Amniotic stem cell (primary cell): ENCODE measurements at regions not wholly inside any gene's neighbourhood (a gene's known extent, or its start where the extent isn't known, plus 50 kb on each side); places are given as distances from the start of the nearest gene placed in this dataset.
"Not testable (repeated sequence)": the region's sequence is repeated elsewhere in the genome, so short reads cannot be mapped to it uniquely, and the experiment has no call there.

ENCODE experiments used
- DNase-seq: peaks from one replicate; lab custom pipeline; 2025; lab: John Stamatoyannopoulos, UW

GRCh38 chr10:124242791-124243190 lies 149.4 kb upstream of the CHST15 start:
- DNase-seq, result no peak

- DNase-seq, result no peak
These were observed 149.0 kb upstream of the CHST15 start for GRCh38 chr10:124242365-124242764.

DNA sequence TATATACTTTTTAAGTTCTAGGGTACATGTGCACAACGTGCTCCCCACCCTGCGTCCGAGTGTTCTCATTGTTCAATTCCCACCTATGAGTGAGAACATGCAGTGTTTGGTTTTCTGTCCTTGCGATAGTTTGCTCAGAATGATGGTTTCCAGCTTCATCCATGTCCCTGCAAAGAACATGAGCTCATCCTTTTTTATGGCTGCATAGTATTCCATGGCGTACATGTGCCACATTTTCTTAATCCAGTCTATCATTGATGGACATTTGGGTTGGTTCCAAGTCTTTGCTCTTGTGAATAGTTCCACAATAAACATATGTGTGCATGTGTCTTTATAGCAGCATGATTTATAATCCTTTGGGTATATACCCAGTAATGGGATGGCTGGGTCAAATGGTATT lies 148.1 kb upstream of the CHST15 start:
- DNase-seq, result not testable (repeated sequence)

GRCh38 chr10:124240839-124241291 lies 147.5 kb upstream of the CHST15 start:
- DNase-seq, result no peak

DNA sequence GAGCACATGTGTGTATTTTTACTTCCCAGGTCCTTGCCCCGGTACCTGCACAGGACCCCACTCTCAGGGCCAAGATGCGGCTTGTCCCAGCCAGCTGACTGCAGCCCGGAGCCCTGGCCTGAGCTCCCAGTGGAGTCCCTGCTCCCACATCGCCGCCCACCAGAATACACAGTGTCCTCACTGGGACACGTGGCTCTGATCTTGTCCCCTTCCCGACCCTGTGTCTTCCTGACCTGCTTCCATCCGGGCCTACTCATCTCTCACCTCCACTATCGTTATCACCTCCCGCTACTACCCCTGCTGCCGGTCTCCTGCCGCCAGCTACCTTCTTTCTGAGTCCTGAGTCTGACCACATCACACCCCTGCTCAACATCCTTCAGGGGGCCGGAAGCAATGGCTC lies 146.3 kb upstream of the CHST15 start:
- DNase-seq, result no peak

GRCh38 chr10:124239134-124239533 lies 145.7 kb upstream of the CHST15 start:
- no peak for DNase-seq

DNA sequence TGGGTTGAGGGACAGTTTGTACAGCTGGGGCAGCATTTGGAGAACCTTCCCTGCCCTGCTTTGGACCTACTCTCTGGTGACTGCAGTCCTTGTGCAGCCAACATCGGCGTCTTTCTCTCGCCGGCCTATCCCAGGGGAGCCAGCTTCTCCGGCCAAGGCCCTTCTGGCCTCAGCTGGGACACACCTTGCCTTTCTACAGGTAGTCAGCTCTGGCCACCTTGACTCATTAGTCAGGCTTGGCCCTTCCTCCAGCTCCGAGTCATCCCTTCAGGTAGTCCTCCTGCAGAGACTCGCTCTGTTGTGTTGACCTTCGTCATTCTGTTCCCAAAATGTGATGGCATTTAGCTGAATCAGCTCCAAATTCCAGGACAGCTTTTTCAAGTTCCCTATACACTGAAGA lies 145.0 kb upstream of the CHST15 start:
- DNase-seq, result no peak

GRCh38 chr10:124237282-124237961 lies 144.0 kb upstream of the CHST15 start:
- no peak for DNase-seq

DNA sequence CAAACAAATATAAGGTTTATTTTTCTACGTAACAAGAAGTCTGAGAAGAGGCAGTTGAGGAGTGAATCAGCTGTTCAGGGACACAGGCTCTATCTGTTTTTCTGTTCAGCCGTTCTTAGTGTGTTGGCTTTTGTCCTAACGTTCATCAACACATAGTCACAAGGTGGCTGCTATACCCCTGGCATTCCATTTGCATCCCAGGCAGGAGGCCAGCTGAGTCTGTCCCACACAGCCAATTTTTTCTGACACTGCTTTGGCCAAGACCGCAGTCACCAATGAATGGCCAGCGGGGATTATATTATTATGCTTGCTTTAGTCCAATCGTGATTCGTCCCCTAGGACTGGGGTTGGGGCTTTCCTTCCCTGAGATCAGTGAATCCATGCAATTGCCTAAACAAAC lies 143.4 kb upstream of the CHST15 start:
- no peak for DNase-seq

DNA sequence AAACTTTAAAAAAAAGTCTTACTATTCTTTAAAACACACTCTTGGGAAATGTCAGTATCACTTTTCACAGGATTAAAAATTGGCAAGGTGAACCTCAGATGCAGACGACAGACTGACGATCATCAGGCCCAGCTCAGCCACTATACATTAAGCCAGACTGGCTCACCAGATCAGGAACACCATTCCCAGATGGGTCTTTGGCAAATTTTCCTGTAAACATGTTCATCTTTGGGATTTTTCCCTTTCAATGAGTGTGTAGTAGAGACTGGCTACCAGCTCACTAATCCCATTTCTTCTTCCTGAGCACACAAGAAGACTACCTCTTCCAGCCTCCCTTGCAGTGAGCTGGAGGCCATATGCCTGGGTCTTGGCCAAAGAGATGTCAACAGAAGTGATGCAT lies 142.7 kb upstream of the CHST15 start:
- no peak for DNase-seq

DNA sequence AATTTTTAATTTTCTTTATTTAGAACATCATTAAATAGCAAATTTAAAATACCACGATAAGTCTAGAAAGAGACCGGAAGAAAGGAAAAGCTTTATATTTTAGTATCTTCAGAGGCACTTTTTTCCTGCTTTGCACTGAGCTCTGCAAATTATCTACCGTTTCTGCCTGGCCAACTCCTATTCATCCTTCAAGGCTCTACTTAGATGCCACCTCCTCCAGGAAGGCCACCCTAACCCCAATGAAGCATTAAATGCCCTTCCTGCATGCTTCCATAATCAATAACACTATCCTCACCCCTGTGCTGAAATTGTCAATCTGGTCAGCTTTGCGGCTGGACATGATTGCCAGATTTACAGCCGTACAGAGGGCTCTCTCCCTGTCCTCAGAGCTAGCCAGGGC lies 141.8 kb upstream of the CHST15 start:
- no peak for DNase-seq

- no peak for DNase-seq
These were observed 140.2 kb upstream of the CHST15 start for GRCh38 chr10:124233546-124234138.

GRCh38 chr10:124232686-124233545 lies 139.5 kb upstream of the CHST15 start:
- no peak for DNase-seq

DNA sequence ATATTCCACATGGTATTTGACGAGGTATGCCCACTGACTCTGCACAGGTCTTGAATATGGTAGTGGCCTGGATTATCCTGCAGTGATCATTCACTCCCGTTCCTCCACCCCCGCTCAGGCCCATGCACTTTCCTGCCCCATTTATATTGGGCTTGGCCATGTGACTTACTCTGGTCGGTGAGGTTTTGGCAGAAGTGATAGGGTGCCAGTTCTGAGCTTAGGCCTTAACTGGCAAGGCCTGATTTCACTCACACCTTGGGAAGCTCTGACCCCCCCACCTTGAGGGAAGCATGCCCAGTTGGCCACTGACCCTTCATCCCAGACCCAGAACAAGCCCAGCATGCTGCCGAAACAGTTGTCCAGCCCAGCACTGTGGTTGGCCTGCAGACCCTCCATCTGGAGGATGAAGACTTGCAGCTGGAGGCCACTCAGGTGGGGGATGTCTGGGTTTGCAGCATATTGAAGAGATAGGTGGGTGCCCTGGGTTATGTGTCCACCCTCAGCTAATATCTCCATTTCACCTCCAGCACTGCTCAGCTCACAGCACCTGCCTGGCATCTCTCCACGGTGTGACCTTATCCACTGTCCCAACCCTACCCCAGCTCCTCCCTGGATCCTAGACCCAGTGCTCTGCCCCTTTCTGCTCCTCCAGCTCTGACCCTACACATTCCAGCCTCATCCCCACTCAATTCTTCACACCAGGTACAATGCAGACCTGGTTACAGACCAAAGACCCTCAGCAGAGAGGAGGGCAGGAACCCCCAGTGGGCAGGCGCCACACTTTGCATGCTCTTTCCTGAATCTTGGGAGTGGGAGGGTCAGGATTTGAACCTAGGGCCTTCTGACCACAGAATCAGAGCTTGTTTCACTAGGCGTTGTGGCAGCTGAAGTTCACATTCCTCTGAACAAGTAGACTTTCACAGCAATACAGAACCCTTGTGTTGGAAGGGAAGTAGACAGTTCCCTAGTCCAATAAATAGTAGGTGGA lies 138.1 kb upstream of the CHST15 start:
- no peak for DNase-seq

DNA sequence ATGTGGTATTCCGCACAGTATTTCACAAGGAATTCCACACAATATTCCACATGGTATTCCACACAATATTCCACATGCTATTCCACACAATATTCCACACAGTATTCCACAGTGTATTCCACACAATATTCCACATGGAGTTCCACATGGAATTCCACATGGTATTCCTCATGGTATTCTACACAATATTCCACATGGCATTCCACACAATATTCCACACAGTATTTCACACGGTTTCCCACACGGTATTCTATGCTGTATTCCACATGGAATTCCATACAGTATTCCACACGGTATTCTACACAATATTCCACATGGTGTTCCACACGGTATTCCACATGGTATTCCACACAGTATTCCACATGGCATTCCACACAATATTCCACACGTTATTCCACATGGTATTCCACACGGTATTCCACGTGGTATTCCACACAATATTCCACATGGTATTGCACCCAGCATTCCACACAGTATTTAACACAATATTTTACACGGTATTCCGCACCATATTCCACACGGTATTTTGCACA lies 137.3 kb upstream of the CHST15 start:
- DNase-seq, result no peak

- no peak for DNase-seq
These were observed 136.7 kb upstream of the CHST15 start for GRCh38 chr10:124229989-124230634.

GRCh38 chr10:124229201-124229988 lies 136.0 kb upstream of the CHST15 start:
- no peak for DNase-seq

GRCh38 chr10:124228471-124228870 lies 135.1 kb upstream of the CHST15 start:
- no peak for DNase-seq

DNA sequence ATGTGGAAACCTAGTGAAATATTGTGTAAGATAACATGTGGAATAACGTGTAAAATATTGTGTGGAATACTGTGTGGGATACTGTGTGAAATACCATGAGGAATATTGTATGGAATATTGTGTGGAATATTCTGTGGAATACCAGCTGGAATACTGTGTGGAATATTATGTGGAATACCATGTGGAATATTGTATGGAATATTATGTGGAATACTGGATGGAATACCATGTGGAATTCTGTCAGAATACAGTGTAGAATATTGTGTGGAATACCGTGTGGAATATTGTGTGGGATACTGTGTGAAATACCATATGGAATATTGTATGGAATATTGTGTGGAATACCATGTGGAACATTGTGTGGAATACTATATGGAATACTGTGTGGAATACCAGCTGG lies 134.6 kb upstream of the CHST15 start:
- no peak for DNase-seq
